Calu3 (cell line): ENCODE measurements at regions not wholly inside any gene's neighbourhood (a gene's known extent, or its start where the extent isn't known, plus 50 kb on each side); places are given as distances from the start of the nearest gene placed in this dataset.
A peak's percentile ranks its signal among the peaks of the same experiment; 100 is the strongest.

Experiments used
- BruUV-seq: library from RNA; stranded (reverse); fragments of 400-500 nt; replicated peaks from 2 replicates; lab custom pipeline; 2021; lab: Mats Ljungman, UMichigan
- CTCF ChIA-PET: fragments of 300-600 bp; sonication (Branson Sonifier 250); formaldehyde crosslinking; loops from one replicate; lab custom pipeline; 2022; ENCODE audit warnings: antibody characterized with exemption; lab: Charles Lee
- DNase-seq: peaks from one replicate; pipeline ENCODE4 v3.0.0; 2022
- H3K27ac Mint-ChIP-seq: one replicate; pipeline ENCODE4 v1.8.0; 2022; ENCODE audit warnings: mixed read lengths; ENCODE audit not compliant: unreplicated experiment
- H3K27me3 Mint-ChIP-seq: one replicate; pipeline ENCODE4 v1.8.0; 2022; ENCODE audit warnings: mixed read lengths; ENCODE audit not compliant: unreplicated experiment
- H3K36me3 Mint-ChIP-seq: one replicate; pipeline ENCODE4 v1.8.0; 2022; ENCODE audit warnings: mild to moderate bottlenecking, moderate library complexity, mixed read lengths; ENCODE audit not compliant: insufficient read depth, unreplicated experiment
- H3K4me1 Mint-ChIP-seq: one replicate; pipeline ENCODE4 v1.8.0; 2022; ENCODE audit warnings: mild to moderate bottlenecking, low read depth, mixed read lengths; ENCODE audit not compliant: unreplicated experiment
- H3K4me3 Mint-ChIP-seq: one replicate; pipeline ENCODE4 v1.8.0; 2022; ENCODE audit warnings: mild to moderate bottlenecking, low read depth, moderate library complexity, mixed read lengths; ENCODE audit not compliant: unreplicated experiment
- H3K9me3 Mint-ChIP-seq: one replicate; pipeline ENCODE4 v1.8.0; 2022; ENCODE audit warnings: low read depth, mixed read lengths; ENCODE audit not compliant: unreplicated experiment
- CTCF ChIP-seq: fragments of 200-600 bp; IDR thresholded peaks from one replicate; pipeline ENCODE4 v1.8.0; 2022; ENCODE audit warnings: antibody characterized with exemption; ENCODE audit not compliant: unreplicated experiment
- intact Hi-C: fragments of 100-400 bp; cut with micrococcal nuclease; formaldehyde crosslinking; loops from one replicate; pipeline ENCODE4 v1.10.0; 2022; ENCODE audit not compliant: unreplicated experiment

- intact Hi-C loops = loop anchor here (2.0 to 5.0 kb wide), 3 partner anchors 127 to 469 kb away; no protein-coding TSS in a partner anchor
- peak; percentile 67 for TF ChIP-seq CTCF
- H3K27me3 Mint-ChIP-seq = peaks cover 43% of the 10 kb centered on the region
- H3K36me3 Mint-ChIP-seq = no peaks in the 10 kb centered on the region
- no TSS peak for BruUV-seq
- peak; percentile 73 for DNase-seq
- H3K4me1 Mint-ChIP-seq = no peaks in the 10 kb centered on the region
- CTCF ChIA-PET = interaction anchor here (0.8 to 1.7 kb wide), 4 partner anchors 128 to 187 kb away, joined by 4 to 7 read pairs (median 4); no protein-coding TSS in a partner anchor
- H3K27ac Mint-ChIP-seq = no peak overlapping the region
- H3K4me3 Mint-ChIP-seq = no peak overlapping the region
- H3K9me3 Mint-ChIP-seq = no peaks in the 10 kb centered on the region
Observed at GRCh38 chr11:116641561-116642045, 131.2 kb downstream of the BUD13 start.

GRCh38 chr11:116640641-116641402, 132.0 kb downstream of the BUD13 start:
- intact Hi-C loops = loop anchor here (2.0 to 5.0 kb wide), 3 partner anchors 126 to 469 kb away; no protein-coding TSS in a partner anchor
- CTCF ChIA-PET = interaction anchor here (0.6 to 1.7 kb wide), 4 partner anchors 127 to 359 kb away, joined by 3 to 7 read pairs (median 4); no protein-coding TSS in a partner anchor
- H3K36me3 Mint-ChIP-seq = no peaks in the 10 kb centered on the region
- H3K27me3 Mint-ChIP-seq = peaks cover 47% of the 10 kb centered on the region
- no peaks in the 10 kb centered on the region for H3K4me1 Mint-ChIP-seq
- no peak overlapping the region for H3K27ac Mint-ChIP-seq
- no TSS peak for BruUV-seq
- H3K4me3 Mint-ChIP-seq = no peak overlapping the region
- H3K9me3 Mint-ChIP-seq = no peaks in the 10 kb centered on the region
- no peak for TF ChIP-seq CTCF
- no peak for DNase-seq

GRCh38 chr11:116638463-116638862, 134.3 kb downstream of the BUD13 start:
- no TSS peak for BruUV-seq
- Mint-ChIP-seq H3K27ac (no peak overlapping the region), H3K36me3 (no peaks in the 10 kb centered on the region), H3K27me3 (peaks cover 47% of the 10 kb centered on the region), H3K4me1 (no peaks in the 10 kb centered on the region), H3K4me3 (no peak overlapping the region), H3K9me3 (no peaks in the 10 kb centered on the region)
- TF ChIP-seq CTCF = no peak
- intact Hi-C loops = no loop called here
- DNase-seq = no peak
- CTCF ChIA-PET = interaction anchor here (0.6 kb wide), 1 partner anchor 18 kb away, joined by 3 read pairs; no protein-coding TSS in a partner anchor

GRCh38 chr11:116637766-116638165, 135.0 kb downstream of the BUD13 start:
- CTCF ChIA-PET = no interaction called here
- H3K4me1 Mint-ChIP-seq = no peaks in the 10 kb centered on the region
- no peak overlapping the region for H3K4me3 Mint-ChIP-seq
- no peaks in the 10 kb centered on the region for H3K9me3 Mint-ChIP-seq
- no peaks in the 10 kb centered on the region for H3K36me3 Mint-ChIP-seq
- peaks cover 46% of the 10 kb centered on the region for H3K27me3 Mint-ChIP-seq
- no TSS peak for BruUV-seq
- no peak for DNase-seq
- no peak for TF ChIP-seq CTCF
- intact Hi-C loops = no loop called here
- no peak overlapping the region for H3K27ac Mint-ChIP-seq
